ENCODE measurements at regions not wholly inside any gene's neighbourhood (a gene's known extent, or its start where the extent isn't known, plus 50 kb on each side); places are given as distances from the start of the nearest gene placed in this dataset.

DNA sequence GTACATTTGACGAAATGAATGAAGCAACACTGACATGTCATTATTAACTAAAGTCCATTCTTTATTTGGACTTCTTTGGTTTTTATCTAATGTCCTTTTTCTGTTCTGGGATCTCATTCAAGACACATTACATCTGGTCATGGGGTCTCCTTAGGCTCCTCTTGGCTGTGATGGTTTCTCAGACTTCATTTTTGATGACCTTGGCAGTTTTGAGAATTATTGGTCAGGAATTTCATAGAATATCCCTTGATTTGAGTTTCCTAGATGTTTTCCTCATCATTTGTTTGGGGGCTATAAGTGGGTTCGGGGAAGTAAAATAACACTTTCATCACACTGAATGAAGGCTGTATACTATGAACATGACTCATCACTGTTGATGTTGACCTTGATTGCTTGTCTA lies 770.6 kb downstream of the AACS start:
- TF ChIP-seq, protein P1, sequence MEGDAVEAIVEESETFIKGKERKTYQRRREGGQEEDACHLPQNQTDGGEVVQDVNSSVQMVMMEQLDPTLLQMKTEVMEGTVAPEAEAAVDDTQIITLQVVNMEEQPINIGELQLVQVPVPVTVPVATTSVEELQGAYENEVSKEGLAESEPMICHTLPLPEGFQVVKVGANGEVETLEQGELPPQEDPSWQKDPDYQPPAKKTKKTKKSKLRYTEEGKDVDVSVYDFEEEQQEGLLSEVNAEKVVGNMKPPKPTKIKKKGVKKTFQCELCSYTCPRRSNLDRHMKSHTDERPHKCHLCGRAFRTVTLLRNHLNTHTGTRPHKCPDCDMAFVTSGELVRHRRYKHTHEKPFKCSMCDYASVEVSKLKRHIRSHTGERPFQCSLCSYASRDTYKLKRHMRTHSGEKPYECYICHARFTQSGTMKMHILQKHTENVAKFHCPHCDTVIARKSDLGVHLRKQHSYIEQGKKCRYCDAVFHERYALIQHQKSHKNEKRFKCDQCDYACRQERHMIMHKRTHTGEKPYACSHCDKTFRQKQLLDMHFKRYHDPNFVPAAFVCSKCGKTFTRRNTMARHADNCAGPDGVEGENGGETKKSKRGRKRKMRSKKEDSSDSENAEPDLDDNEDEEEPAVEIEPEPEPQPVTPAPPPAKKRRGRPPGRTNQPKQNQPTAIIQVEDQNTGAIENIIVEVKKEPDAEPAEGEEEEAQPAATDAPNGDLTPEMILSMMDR (IDR thresholded peaks at IDR 0.05) = no peak
- H3K4me1 ChIP-seq (ENCODE audit: control insufficient read depth in 1 of 2, low read depth in 2 of 2) = peaks cover 0 to 10% of the 10 kb centered on the region in 2 donors
- DNase-seq (ENCODE audit: low spot score) = no peak

DNA sequence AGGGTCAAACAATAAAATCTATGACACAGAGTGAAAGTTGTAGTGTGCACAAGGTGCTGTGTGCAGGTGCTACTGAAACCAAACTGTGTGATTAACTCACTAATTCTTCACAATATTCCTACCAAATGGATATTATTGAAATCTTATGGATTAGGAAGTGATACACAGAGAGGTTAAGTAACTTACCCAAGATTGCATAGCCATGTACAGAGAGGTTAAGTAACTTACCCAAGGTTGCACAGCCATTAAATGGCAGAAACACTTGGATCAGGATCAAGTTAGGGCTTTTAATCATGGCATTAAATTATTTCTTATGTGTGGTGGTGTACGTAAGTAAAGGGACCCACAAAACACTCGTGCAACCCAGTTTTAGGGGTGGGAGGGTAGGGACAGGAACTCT lies 771.4 kb downstream of the AACS start:
- Histone ChIP-seq H3K4me3 (no peak overlapping the region), H3K4me1 (ENCODE audit: control insufficient read depth in 1 of 2, low read depth in 2 of 2) (peaks cover 0 to 10% of the 10 kb centered on the region in 2 donors), H3K27ac (no peak overlapping the region), H3K27me3 (replicated peaks; ENCODE audit: insufficient read depth) (no peaks in the 10 kb centered on the region), H3K9me3 (no peaks in the 10 kb centered on the region), H3K36me3 (no peaks in the 10 kb centered on the region)
- DNase-seq (ENCODE audit: low spot score) (no peak), ATAC-seq (ENCODE audit: insufficient number of reproducible peaks, low FRiP score, low read depth) (no peak)
- TF ChIP-seq, protein P1 (IDR thresholded peaks at IDR 0.05) = no peak

More for the DNA sequence above, 770.6 kb downstream of the AACS start:
- no peaks in the 10 kb centered on the region for H3K36me3 ChIP-seq
- no peak for ATAC-seq (ENCODE audit: insufficient number of reproducible peaks, low FRiP score, low read depth)
- H3K27ac ChIP-seq = no peak overlapping the region
- H3K9me3 ChIP-seq = no peaks in the 10 kb centered on the region
- no peak overlapping the region for H3K4me3 ChIP-seq
- H3K27me3 ChIP-seq (replicated peaks; ENCODE audit: insufficient read depth) = no peaks in the 10 kb centered on the region

DNA sequence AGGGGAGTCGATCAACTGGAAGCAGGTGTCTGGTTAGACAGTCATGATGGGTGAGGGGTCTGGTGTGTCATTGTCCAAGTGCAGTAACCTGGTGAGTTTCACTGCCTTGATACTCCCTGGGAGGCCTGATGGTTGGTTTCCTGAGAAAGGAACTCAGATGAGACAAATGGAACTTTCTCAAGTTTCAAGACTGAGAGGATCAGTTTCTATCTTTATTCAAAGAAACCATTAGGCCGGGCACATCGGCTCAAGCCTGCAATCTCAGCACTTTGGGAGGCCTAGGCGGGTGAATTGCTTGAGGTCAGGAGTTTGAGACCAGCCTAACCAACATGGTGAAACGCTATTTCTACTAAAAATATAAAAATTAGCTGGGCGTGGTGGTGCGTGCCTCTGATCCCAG lies 776.1 kb downstream of the AACS start:
- Histone ChIP-seq H3K27me3 (replicated peaks; ENCODE audit: insufficient read depth) (no peaks in the 10 kb centered on the region), H3K27ac (no peak overlapping the region), H3K4me3 (no peak overlapping the region), H3K36me3 (no peaks in the 10 kb centered on the region), H3K9me3 (no peaks in the 10 kb centered on the region), H3K4me1 (ENCODE audit: control insufficient read depth in 1 of 2, low read depth in 2 of 2) (peaks cover 0 to 10% of the 10 kb centered on the region in 2 donors)
- TF ChIP-seq, protein P1 (IDR thresholded peaks at IDR 0.05) = no peak
- ATAC-seq (ENCODE audit: insufficient number of reproducible peaks, low FRiP score, low read depth) = no peak
- no peak for DNase-seq (ENCODE audit: low spot score)

DNA sequence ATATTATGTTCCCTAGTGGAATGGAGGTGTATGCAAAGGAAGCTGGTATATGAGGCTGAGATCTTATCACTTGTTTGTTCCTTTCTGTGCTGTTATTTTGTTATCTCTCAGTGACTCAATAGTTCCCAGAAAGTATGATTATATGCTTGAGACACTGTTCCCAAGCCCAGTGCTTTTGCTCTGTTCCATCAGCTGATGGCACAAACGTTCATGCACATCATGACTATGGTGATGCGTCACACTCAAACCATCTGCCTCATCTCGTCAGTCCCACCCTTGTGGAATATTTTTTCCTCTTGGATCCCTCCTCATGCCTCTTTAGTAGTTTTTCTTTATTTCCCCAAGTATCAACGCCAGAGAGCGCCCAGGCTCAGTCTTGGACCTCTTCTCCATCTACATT lies 786.9 kb downstream of the AACS start:
- Histone ChIP-seq H3K9me3 (no peaks in the 10 kb centered on the region), H3K4me1 (ENCODE audit: control insufficient read depth in 1 of 2, low read depth in 2 of 2) (no peaks in the 10 kb centered on the region), H3K4me3 (no peak overlapping the region), H3K36me3 (no peaks in the 10 kb centered on the region), H3K27me3 (replicated peaks; ENCODE audit: insufficient read depth) (no peaks in the 10 kb centered on the region), H3K27ac (no peak overlapping the region)
- TF ChIP-seq, protein P1 (IDR thresholded peaks at IDR 0.05) = no peak
- no peak for ATAC-seq (ENCODE audit: insufficient number of reproducible peaks, low FRiP score, low read depth)
- no peak for DNase-seq (ENCODE audit: low spot score)

DNA sequence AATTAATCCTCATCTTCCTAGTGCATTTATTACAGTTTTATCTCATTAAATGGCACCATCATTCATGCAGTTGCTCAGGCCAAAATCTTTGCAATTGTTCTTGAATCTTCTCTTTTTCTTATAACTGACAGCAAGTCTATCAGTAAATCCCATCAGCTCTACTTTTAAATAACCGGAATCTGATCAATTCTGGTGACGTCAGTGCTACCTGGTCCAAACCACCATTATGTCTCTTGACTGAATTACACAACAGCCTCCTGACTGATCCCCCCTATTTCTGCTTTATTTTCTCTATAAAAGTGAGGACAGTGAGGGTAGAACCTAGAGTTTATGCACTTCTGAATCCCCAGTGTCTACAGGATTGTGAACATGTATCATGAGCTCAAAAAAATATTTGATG lies 787.4 kb downstream of the AACS start:
- Histone ChIP-seq H3K4me1 (ENCODE audit: control insufficient read depth in 1 of 2, low read depth in 2 of 2) (no peaks in the 10 kb centered on the region), H3K4me3 (no peak overlapping the region), H3K27me3 (replicated peaks; ENCODE audit: insufficient read depth) (no peaks in the 10 kb centered on the region), H3K27ac (no peak overlapping the region), H3K36me3 (no peaks in the 10 kb centered on the region), H3K9me3 (no peaks in the 10 kb centered on the region)
- ATAC-seq (ENCODE audit: insufficient number of reproducible peaks, low FRiP score, low read depth) (no peak), DNase-seq (ENCODE audit: low spot score) (no peak)
- TF ChIP-seq, protein P1 (IDR thresholded peaks at IDR 0.05) = no peak
